GM12865 (cell line): ENCODE measurements at regions not wholly inside any gene's neighbourhood (a gene's known extent, or its start where the extent isn't known, plus 50 kb on each side); places are given as distances from the start of the nearest gene placed in this dataset.

Experiments used
- DNase-seq: peaks from one replicate; pipeline ENCODE4 v3.0.0; 2010; ENCODE audit warnings: low read depth
- H3K4me3 ChIP-seq: 2 replicates; pipeline ENCODE4 v1.5.1; 2011; ENCODE audit warnings: mild to moderate bottlenecking, low read depth, low read length, control low read depth
- CTCF ChIP-seq: IDR thresholded peaks from 2 replicates; pipeline ENCODE4 v1.5.1; 2011; ENCODE audit warnings: low read length, control low read depth, low read depth, inconsistent platforms; ENCODE audit not compliant: insufficient read depth; ENCODE audit errors: missing control alignments

GRCh38 chr1:47521034-47521881, 83.4 kb downstream of the FOXD2 start:
- no peak for DNase-seq
- TF ChIP-seq CTCF: no peak
- H3K4me3 ChIP-seq: no peak overlapping the region

GRCh38 chr1:47522935-47523834, 85.3 kb downstream of the FOXD2 start:
- DNase-seq: no peak
- H3K4me3 ChIP-seq: no peak overlapping the region
- no peak for TF ChIP-seq CTCF

GRCh38 chr1:47523835-47524215, 86.0 kb downstream of the FOXD2 start:
- TF ChIP-seq CTCF: no peak
- no peak overlapping the region for H3K4me3 ChIP-seq
- no peak for DNase-seq

GRCh38 chr1:47524272-47524671, 86.4 kb downstream of the FOXD2 start:
- H3K4me3 ChIP-seq: no peak overlapping the region
- DNase-seq: no peak
- no peak for TF ChIP-seq CTCF

- H3K4me3 ChIP-seq: no peak overlapping the region
- TF ChIP-seq CTCF: peak; percentile 35
- peak; percentile 13 for DNase-seq
Observed at GRCh38 chr1:47527653-47528272, 89.9 kb downstream of the FOXD2 start.

GRCh38 chr1:47529520-47530098, 91.8 kb downstream of the FOXD2 start:
- no peak for DNase-seq
- peak; percentile 29 for TF ChIP-seq CTCF
- H3K4me3 ChIP-seq: no peak overlapping the region
